HEK293T (cell line): ENCODE measurements at regions not wholly inside any gene's neighbourhood (a gene's known extent, or its start where the extent isn't known, plus 50 kb on each side); places are given as distances from the start of the nearest gene placed in this dataset.

Experiments
- CTCF ChIA-PET: fragments of 350-600 bp; formaldehyde crosslinking; extraction: SDS; loops from one replicate; lab custom pipeline; 2021; ENCODE audit warnings: antibody characterized with exemption, inconsistent platforms; lab: Yijun Ruan, JAX
- POLR2A ChIA-PET: fragments of 350-600 bp; formaldehyde crosslinking; extraction: SDS; loops from one replicate; lab custom pipeline; 2020; ENCODE audit warnings: antibody characterized with exemption, inconsistent platforms; lab: Yijun Ruan, JAX
- DNase-seq: peaks from one replicate; pipeline ENCODE4 v3.0.0; 2012; ENCODE audit warnings: mixed read lengths; ENCODE audit errors: extremely low spot score
- ARNT ChIP-seq: fragments of 450-650 bp; IDR thresholded peaks from 2 replicates; pipeline ENCODE4 v1.6.1; 2017; ENCODE audit warnings: mild to moderate bottlenecking
- BHLHE40 ChIP-seq: fragments of 450-650 bp; IDR thresholded peaks from 2 replicates; pipeline ENCODE4 v1.6.1; 2016; ENCODE audit warnings: mild to moderate bottlenecking, moderate library complexity, borderline replicate concordance
- CTBP1 ChIP-seq: fragments of 450-650 bp; IDR thresholded peaks from 2 replicates; pipeline ENCODE4 v1.6.1; 2016; ENCODE audit warnings: borderline replicate concordance
- ELF4 ChIP-seq: fragments of 450-650 bp; IDR thresholded peaks from 2 replicates; pipeline ENCODE4 v1.6.1; 2017; ENCODE audit warnings: antibody characterized with exemption
- FOXA1 ChIP-seq: fragments of 450-650 bp; IDR thresholded peaks from 2 replicates; pipeline ENCODE4 v1.6.1; 2016; ENCODE audit warnings: mild to moderate bottlenecking
- FOXK2 ChIP-seq: fragments of 450-650 bp; IDR thresholded peaks from 2 replicates; pipeline ENCODE4 v1.6.1; 2016; ENCODE audit warnings: mild to moderate bottlenecking
- FOXM1 ChIP-seq: fragments of 450-650 bp; IDR thresholded peaks from 2 replicates; pipeline ENCODE4 v1.6.1; 2017; ENCODE audit warnings: mild to moderate bottlenecking, borderline replicate concordance
- HDGF ChIP-seq: fragments of 450-650 bp; IDR thresholded peaks from 2 replicates; pipeline ENCODE4 v1.6.1; 2017; ENCODE audit warnings: antibody characterized with exemption, borderline replicate concordance
- L3MBTL2 ChIP-seq: fragments of 450-650 bp; conservative IDR thresholded peaks from 2 replicates; pipeline ENCODE4 v1.6.1; 2016; ENCODE audit warnings: mild to moderate bottlenecking
- LEF1 ChIP-seq: fragments of 450-650 bp; IDR thresholded peaks from 2 replicates; pipeline ENCODE4 v1.6.1; 2017; ENCODE audit warnings: mild to moderate bottlenecking, borderline replicate concordance
- NFRKB ChIP-seq: fragments of 450-650 bp; IDR thresholded peaks from 2 replicates; pipeline ENCODE4 v1.6.1; 2016; ENCODE audit warnings: mild to moderate bottlenecking, moderate library complexity
- PKNOX1 ChIP-seq: fragments of 450-650 bp; IDR thresholded peaks from 2 replicates; pipeline ENCODE4 v1.6.1; 2016
- SP1 ChIP-seq: fragments of 450-650 bp; IDR thresholded peaks from 2 replicates; pipeline ENCODE4 v1.6.1; 2017
- SUZ12 ChIP-seq: fragments of 450-650 bp; IDR thresholded peaks from 2 replicates; pipeline ENCODE4 v1.6.1; 2016; ENCODE audit warnings: mild to moderate bottlenecking
- TARDBP ChIP-seq: fragments of 450-650 bp; IDR thresholded peaks from 2 replicates; pipeline ENCODE4 v1.6.1; 2016
- ZNF384 ChIP-seq: fragments of 450-650 bp; IDR thresholded peaks from 2 replicates; pipeline ENCODE4 v1.6.1; 2016

GRCh38 chrX:40197071-40197470 lies 99.3 kb upstream of the BCOR start:
- TF ChIP-seq SUZ12 (no peak), L3MBTL2 (no peak), LEF1 (no peak), BHLHE40 (no peak), ELF4 (no peak), PKNOX1 (no peak)
- DNase-seq: peak; percentile 38
- ChIA-PET CTCF (no interaction called here), POLR2A (no interaction called here)

DNA sequence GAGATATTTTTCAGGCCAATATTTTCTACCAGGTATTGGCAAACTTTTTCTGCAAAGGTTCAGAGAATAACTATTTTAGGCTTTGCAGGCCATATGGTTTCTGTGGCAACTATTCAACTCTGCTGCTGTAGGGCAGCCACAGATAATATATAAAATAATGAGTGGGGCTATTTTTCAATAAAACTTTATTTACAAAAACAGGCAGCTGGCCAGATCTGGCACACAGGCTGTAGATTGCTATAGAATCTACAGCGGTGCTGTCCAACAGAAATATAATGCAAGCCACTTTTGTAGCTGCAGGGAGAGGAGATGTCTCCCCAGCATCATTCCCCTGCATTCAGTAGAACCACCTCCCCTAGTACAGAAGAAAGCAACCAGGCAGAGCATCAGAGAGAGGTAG lies 97.6 kb upstream of the BCOR start:
- DNase-seq: no peak
- no peak for TF ChIP-seq SUZ12
- TF ChIP-seq PKNOX1: no peak
- no peak for TF ChIP-seq LEF1
- no peak for TF ChIP-seq FOXK2
- no peak for TF ChIP-seq ELF4
- TF ChIP-seq ARNT: no peak
- no peak for TF ChIP-seq SP1
- no peak for TF ChIP-seq HDGF
- no peak for TF ChIP-seq TARDBP
- no peak for TF ChIP-seq FOXM1
- no peak for TF ChIP-seq BHLHE40
- TF ChIP-seq ZNF384: no peak
- no peak for TF ChIP-seq L3MBTL2
- TF ChIP-seq NFRKB: no peak
- TF ChIP-seq CTBP1: no peak
- no peak for TF ChIP-seq FOXA1
- POLR2A ChIA-PET: no interaction called here
- CTCF ChIA-PET: interaction anchor here (0.6 kb wide), 1 partner anchor 58 kb away, joined by 8 read pairs; no protein-coding TSS in a partner anchor

GRCh38 chrX:40192196-40192595 lies 94.4 kb upstream of the BCOR start:
- ChIA-PET POLR2A (no interaction called here), CTCF (no interaction called here)
- TF ChIP-seq FOXK2 (no peak), FOXA1 (no peak), ELF4 (no peak), BHLHE40 (no peak), TARDBP (no peak), CTBP1 (no peak), L3MBTL2 (no peak), ARNT (no peak), SUZ12 (no peak), NFRKB (no peak), ZNF384 (no peak), SP1 (no peak), PKNOX1 (no peak), FOXM1 (no peak), LEF1 (no peak), HDGF (no peak)
- no peak for DNase-seq

DNA sequence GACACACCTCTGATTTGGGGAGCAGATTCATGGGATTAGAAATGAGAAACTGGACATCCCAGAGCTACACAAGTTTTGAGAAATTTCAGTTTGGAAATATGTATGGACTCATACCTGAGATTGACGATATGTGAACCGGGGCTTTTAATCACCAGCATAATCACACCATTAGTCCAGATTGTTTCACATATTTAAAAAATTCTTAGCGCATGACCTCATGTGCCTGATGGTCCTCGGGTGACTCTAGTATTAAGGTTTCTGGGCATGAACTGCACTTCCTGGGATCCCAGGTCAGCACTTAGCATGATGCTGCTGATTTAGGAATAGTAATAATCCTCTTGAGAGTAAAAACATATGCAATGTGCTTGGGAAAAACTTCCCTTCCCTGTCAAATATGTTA lies 91.9 kb upstream of the BCOR start:
- POLR2A ChIA-PET: no interaction called here
- TF ChIP-seq ELF4: no peak
- no peak for TF ChIP-seq SUZ12
- TF ChIP-seq HDGF: no peak
- no peak for TF ChIP-seq NFRKB
- no peak for TF ChIP-seq BHLHE40
- no peak for TF ChIP-seq ZNF384
- no peak for TF ChIP-seq LEF1
- no peak for TF ChIP-seq FOXM1
- TF ChIP-seq FOXK2: no peak
- no peak for TF ChIP-seq SP1
- TF ChIP-seq PKNOX1: no peak
- no peak for TF ChIP-seq FOXA1
- no peak for TF ChIP-seq L3MBTL2
- no peak for TF ChIP-seq ARNT
- no peak for DNase-seq
- CTCF ChIA-PET: no interaction called here

DNA sequence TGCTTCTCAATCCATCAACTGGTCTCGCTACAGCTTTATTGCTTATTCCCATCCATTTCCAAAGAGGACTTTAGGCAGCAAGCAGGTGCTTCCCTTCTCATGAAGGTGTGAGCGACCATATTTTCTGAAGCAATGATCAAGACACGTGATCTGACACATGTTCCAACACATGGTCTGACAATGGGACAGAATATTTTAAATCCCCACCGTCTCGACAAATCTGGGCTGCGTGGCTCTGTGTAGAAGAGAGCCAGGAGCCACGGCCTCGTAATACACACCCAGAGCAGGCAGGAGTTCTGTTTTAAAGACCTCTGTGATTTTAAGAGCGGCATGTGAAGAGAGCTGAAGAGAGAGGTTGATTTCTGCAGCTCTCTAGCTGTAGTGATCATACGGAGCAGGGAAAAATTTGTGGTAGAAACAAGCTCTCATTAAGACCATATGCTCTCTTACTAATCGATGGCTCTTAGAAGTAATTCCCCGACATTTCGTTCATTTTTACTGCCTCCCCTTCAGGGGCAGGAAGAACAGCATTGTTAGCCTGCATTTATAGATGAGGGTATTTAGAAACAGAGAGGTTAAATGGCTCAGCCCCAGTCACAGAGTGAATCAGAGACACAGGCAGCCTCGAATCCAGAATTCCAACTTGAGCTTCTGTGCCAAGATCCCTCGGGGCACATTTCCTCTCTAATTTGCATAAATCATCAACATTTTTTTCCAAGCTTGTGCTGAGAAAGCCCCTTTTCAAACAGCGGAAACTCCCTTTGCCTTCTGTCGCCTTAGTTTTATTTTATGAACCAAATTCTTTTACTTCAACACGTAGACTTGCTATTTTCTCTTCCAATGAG lies 91.0 kb upstream of the BCOR start:
- DNase-seq: no peak
- CTCF ChIA-PET: no interaction called here
- TF ChIP-seq NFRKB (no peak), L3MBTL2 (no peak), FOXA1 (no peak), FOXM1 (no peak), FOXK2 (no peak), PKNOX1 (no peak), SUZ12 (no peak)
- POLR2A ChIA-PET: interaction anchor here (0.7 kb wide), 2 partner anchors 12 kb away, joined by 3 read pairs; no protein-coding TSS in a partner anchor
